Islet precursor cell (in vitro differentiated cells): ENCODE measurements at regions not wholly inside any gene's neighbourhood (a gene's known extent, or its start where the extent isn't known, plus 50 kb on each side); places are given as distances from the start of the nearest gene placed in this dataset.
"Not testable (repeated sequence)": the region's sequence is repeated elsewhere in the genome, so short reads cannot be mapped to it uniquely, and the experiment has no call there.

Experiments
- DNase-seq: peaks from one replicate; pipeline ENCODE4 v3.0.0-alpha.2; 2018

DNA sequence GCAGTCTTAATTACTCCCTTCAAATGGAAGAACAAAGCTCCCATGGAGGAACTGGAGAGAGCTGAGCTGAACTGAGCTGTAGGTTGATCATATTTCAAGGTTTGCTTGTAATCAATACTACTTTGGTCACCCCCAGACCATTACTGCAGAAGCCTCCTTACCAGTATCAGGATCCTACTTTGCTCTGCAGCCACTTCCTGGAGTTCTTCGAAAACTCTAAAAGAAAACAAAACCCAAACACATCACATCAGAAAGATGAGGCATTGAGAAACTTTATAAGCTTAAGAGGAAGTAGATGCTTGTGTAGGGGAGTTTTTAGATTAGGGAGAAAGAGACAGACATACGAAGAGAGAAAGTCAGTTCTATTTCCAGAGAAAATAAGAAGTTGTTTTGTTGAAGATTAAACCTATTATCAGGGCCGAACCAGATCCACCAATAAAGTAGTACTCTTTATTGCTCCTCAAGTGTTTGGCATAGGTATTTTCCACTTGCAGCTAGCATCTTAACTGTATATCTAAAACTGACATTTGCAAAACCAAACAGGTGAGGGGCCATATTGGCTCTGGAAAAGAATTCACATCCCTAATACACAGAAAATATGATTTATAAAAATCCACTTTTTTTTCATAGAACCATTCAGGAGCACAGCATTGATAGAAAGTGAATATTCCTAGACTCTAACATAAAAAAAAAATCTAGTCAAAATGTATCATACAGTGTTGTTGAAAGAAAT, 166.9 kb upstream of the KLF7 start:
- no peak for DNase-seq

DNA sequence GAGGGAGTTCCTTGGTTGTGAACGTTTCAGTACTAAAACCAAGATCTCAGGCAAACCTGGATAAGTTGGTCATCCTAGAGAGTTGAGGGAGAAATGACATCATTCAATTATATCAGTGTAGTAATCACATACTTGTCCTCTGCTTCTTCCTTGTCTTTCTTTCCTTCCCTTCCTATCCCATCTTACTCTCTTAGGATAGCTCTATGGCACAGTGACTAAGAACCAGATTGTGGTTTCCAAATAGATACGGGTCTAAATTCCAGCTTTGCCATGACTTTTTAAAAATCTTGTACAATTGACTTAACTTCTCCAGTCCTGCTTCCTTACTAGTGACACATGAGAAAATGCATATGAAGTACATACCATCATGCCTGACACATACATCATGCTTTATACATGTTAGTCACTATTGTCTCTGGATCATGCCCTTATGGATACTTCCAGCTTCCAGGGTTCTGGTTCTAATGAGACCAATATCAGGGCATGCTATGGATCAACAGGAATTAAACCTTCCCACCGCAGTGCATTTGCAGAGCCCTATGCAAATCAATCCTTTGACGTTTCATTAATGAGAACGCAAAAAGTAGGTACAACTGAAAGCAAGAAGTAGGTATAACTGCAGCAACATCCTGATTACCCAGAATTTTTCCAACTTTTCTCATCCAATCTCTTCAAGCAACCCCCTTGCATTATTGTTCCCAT, 168.0 kb upstream of the KLF7 start:
- DNase-seq = no peak

DNA sequence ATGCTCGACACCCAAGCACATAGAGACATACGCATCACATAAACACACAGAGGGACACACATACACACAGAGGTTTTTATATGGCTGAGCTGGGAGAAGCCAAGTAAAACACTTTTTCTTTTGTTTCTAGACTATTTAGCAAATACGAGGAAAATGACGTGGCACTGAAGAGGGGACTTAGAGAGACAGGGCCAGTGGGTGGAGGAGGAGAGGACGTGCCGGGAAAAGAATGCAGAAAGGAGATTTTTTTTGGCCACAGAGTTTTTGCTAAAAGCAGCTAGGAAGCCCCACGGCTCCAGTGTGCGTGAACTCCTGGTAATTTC, 168.5 kb upstream of the KLF7 start:
- no peak for DNase-seq

DNA sequence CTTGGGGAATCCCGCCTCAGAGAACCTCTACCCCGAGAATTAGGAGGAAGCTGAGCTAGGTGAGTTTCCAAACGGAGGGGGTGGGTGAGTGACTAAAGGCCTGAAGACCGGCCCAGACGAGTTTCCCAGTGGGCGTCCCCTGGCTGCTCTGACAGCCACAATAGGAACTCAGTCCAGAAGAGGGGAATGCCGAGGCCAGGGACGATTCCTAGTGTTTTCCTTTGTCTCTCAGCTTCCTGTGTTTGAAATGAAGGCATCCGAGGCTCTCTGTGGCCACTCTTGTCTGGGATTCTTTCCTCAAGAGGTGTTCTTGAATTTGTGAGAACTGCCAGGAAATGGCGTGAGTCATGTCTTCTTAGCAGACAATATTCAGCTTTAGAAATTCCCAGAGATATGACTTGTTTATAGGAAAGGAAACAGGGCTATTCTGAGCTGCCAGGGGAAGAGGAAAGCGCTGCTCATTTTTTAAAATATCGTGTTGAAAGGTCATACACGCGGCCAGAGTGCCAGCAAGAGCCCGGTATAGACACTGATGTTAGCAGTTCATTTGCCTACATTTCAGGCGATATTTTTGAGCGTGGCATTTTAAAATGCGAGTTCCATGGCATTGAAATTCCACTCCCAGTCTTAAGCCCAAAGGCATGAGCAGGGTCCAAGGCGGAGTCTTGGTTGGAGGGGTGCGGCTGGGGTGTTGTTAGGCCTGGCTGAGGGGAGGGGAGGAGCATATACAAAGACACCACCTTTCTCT, 169.1 kb upstream of the KLF7 start:
- DNase-seq = peak; percentile 97

DNA sequence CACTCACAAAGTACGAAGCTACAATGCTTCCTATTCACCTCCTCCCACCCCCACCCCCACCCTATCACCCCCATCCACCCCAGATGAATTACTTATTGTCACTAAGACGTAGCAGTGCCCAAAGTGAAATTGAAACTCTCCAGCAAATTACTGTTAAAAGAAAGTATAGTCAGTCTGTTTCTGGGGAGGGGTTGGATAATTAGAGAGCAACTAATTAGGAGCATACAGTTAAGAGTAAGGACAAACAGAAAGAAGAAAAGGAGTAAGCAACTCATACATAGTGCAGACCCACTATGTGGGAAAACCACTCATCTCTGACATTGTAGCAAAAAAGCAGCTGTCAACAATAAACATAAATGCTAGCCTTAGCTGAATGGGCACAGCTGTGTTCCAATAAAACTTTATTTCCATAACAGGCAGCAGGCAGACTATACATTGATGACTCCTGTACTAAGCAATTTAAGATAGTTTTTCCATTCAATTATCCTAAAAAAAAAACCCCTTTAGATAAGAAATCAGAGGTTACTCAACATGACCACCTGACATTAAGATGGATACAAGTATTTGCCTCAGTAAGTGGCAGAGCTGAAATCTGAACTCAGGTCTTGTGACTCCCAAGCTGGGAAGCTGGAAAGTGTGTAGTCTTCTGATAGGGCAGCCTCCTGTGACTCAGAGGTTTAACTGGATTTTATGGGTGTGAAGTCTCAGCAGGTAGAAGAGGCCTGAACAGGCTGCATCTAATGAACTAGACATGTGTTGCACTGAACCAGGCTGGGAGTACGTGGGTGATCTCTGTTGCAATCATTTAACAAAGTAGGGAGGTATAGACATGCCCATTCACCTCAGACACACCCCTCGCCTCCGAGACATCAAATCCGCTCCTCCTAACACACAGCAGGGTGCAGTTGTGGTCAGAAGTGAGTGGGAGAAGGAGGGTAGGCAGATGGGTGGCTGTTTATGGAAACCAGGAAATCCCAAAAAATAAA, 171.8 kb upstream of the KLF7 start:
- DNase-seq = peak; percentile 83

DNA sequence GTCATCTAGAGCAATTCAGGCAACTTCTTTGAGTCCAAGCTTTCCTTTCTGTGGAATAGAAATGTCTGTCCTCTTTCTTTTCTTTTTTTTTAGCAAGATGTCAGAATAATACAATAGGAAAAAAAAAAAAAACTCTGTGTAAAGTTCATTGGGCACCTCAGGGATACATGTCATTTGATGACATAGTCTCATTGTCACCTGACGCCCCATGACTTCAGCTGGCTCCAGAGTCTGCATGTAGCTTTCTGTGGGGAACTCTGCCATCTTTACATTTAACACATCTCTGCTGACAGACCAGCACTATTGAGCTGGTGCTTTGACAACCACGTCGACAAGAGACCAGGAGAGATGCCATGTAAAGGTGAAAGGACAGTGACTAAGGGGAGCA, 172.5 kb upstream of the KLF7 start:
- DNase-seq = no peak

DNA sequence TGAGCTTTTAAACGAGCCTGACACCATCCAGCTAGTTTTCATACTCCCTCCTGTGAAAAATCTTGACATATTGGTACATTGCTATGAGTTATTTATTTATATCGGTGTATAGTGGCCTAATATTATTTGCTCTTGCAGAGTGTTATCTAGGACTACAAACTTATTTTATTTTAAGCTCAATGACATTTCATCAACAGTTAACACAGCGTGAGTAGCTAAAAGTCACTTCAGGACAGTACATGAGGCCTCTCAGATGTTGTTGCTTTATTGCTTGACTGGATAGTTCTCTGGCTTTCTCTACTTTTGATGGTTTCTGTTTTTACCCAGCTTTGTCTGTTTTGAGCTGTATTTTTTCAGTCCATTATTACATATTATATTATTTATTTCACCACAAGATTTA, 172.9 kb upstream of the KLF7 start:
- DNase-seq = no peak

DNA sequence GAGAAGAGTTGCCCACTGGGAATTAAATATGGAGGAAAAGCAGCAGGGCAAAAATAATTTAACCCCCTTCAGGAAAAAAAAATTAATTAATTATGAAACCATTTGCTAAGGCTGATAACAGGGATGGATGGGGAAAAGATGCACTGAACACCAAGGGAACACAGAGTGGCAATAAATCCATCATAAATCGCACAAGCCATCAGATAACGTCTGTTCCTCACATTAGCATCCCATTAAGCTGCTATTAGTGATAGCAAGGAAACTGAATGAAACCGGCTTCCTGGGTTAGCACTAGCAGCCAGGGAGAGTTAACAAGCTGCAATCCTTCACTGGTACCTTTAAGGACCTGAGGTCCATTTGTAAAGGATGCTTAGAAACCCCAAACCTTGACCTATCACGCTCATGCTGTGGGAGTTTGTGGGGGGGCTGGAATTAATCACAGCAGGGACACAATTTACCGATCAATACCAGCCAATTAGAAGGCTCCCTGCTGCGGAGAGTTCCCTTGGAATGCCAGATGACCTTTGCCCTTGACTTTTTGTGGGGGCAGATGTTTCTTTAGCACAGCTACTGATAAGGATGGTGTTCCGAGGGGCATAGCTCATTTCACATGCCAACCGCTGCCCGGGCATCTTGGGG, 175.5 kb upstream of the KLF7 start:
- no peak for DNase-seq

DNA sequence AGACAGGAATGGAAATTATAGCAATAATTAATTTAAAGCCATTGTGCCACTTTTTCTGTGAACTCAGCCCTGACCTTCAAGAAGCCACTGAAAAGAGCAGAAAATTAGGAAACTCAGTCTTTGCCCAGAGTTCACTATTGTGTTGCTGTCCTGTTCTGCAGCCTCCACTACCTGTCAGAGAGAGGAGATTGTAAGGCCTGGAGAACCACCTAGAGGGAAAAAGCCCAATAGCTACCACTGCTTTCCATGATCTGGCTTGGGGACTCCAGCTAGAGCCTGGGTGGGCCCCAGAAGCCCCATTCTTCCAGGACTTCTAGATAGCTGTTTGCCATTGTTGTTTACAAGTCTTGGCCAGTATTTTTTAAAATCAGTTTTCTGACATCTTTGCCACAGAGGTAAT, 176.1 kb upstream of the KLF7 start:
- DNase-seq = no peak

DNA sequence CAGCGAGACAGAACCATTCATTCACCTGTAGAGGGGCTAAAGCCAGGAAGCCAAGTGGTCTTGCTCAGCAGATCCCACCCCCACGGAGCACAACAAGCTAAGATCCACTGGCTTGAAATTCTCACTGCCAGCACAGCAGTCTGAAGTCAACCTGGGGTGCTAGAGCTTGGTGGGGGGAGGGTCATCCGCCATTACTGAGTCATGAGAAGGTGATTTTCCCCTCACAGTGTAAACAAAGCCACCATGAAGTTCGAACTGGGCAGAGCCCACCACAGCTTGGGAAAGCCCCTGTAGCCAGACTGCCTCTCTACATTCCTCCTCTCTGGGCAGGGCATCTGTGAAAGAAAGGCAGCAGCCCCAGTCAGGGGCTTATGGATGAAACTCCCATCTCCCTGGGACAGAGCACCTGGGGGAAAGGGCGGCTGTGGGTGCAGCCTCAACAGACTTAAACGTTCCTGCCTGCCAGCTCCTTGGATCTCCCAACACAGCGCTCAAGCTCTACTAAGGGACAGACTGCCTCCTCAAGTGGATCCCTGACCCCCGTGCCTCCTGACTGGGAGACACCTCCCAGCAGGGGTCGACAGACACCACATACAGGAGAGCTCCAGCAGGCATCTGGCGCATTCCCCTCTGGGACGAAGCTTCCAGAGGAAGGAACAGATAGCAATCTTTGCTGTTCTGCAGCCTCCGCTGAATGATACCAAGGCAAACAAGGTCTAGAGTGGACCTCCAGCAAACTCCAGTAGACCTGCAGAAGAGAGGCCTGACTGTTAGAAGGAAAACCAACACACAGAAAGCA, 179.0 kb upstream of the KLF7 start:
- not testable (repeated sequence) for DNase-seq

DNA sequence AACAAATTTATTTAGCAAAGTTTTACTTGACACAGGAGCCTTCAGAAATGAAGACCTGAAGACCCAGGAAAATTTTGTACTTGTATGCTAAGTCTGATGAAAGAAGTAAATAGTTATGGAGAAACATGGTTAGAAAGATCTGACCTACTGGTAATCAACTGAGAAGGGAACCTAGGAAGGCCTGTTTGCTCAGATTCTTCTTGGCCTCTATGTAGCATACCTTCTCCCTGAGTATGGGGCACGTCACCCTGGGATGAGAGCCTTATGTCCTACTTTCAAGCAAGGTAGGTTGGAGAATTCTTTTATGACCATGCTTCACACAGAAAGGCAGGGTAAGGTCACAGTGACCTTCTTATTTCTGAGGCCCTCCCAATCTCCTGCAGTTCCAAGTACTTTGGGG, 178.6 kb upstream of the CREB1 start:
- no peak for DNase-seq

DNA sequence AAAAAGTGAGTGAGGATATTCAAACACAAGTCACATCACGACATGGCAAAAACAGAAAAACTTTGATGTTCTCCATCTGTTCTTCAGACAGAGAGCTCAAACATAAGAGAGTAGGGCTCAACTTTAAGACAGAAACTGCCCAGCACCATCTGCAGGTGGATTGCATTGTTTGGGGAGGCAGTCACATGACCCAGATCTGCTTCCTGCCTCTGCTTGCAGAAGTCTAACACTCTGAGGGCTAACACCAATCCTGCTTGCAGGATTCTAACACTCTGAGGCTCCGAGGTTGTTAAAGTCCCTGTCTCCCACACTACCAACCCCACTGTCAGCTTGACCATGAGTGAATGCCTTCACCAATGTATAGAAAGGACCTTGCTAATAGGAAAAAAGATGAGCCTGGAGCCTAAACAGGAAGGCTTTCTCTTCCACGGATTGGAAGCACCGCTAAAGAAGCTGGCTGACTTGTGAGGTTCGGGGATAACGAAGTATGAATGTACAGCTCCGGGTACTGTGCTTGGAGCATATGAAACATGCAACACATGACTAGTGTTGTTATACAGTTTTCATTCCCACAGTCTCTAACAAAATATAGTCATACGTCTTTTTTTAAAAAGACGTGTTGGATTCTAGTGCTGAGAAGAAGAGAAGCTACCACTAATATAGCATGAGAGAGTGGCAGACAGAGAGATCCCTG, 176.6 kb upstream of the CREB1 start:
- no peak for DNase-seq

DNA sequence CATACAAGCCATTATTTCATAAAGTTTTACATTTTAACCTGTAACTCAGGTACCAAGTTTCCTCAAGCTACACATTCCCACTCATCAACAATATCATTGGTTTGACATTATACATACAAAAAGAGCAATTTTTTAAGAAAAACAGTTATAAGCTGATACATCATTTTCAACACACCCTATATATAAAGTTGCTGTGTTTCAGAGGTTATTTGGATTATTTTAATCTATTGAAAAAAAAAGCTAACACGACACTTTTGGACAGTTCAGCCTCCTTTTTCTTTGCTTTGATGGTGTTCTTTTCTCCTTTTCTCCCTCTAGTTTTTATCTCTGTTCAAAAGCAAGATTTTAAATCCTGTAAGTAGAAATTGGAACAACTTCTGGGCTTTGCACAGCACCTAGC, 175.9 kb upstream of the CREB1 start:
- no peak for DNase-seq

DNA sequence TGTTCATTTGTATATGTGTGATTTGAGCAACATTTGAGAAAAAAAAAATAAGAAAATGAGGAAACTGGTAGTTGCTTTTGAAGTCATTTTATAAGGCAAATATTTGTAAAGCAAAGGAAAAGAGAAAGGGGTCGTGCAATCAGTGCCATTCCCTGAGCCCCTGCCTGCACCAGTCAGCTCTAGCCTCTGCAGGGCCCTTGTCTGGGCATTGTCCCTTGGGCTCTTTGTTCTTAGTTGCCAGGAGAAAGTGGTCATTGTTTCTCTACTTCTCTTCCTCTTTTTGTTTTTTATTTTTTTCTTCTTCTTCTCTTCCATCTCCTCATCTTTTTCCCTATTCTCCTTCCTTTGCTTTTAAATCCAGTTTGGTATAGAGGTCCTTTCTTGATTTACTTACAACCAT, 175.3 kb upstream of the CREB1 start:
- DNase-seq = no peak

DNA sequence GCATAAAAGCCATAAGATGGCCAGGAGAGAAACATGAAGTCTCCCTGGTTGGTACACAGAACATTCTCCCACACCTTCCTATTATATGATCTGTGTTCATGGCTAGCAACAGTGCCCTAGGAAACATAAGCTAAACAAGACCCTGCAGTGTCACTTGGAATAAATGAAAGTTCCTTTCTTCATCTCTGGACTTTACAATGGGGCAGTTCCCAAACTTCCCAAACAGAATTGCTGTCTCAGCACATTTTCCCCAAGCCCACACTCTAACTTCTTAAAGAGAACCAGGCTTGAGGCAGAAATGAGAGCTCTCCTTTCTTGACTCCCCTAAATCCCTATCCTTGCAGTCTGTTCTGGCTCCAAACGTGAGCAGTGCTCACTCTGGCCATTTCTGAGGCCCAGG, 173.2 kb upstream of the CREB1 start:
- no peak for DNase-seq

DNA sequence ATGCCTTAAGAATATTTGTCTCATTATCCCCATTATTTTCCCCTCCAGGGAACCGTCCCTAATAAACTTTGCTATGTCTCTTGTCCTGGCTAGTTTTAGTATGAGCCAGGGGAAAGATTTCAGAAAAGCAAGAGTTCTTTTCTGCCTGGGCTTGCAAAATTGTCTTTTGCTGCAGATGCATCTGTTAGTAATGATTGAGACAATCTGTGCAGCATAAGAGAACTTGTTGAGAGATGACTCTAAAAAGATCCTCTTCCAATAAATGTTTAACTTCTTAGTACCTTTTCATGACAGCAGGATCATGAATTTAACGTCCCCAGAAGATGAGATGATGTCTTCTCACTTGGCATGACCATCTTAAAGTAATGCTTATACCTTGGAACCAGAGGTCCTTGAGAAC, 172.5 kb upstream of the CREB1 start:
- DNase-seq = no peak

DNA sequence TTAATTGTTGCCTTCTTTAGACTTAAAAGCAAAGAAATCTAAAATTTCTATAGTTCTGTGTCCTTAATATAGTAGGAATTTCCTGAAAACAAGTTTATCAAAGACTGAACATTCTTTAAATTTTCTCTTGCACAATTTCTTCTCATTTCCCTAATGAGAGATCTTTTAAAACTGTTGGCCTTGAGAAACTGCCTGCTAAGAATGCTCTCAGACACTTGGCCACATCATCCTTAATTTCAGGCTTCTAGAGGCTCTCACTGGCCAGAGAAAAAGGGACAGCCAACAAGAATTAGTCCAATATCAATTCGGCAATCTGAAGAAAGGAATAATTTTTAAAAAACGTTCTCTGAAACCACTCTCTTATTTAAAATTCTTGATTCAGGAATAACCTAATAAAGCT, 167.0 kb upstream of the CREB1 start:
- DNase-seq = no peak

DNA sequence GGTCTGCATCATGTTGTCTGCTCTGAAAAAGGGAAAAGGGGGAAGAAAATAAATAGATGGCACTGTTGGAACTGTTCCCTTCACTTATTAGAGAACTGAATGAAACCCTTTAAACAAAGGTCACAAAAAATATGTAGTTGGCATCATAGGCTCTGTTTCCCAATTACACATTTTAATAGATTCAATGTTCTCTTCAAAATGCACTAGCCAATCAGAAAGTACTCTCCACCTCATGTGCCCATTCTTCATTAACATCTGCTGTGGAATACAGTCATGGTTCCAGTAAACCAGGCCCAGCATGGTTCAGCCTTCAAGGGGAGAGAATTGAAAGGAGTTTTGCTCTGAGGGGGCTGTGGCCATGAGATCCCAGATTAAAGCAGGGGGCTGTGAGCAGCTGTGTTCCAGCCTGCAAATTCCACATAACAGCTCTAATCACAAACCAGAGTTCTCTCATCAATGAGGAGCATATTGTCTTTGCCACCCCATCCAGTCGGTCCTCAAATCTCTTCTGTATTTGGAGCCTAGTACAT, 165.9 kb upstream of the CREB1 start:
- no peak for DNase-seq

DNA sequence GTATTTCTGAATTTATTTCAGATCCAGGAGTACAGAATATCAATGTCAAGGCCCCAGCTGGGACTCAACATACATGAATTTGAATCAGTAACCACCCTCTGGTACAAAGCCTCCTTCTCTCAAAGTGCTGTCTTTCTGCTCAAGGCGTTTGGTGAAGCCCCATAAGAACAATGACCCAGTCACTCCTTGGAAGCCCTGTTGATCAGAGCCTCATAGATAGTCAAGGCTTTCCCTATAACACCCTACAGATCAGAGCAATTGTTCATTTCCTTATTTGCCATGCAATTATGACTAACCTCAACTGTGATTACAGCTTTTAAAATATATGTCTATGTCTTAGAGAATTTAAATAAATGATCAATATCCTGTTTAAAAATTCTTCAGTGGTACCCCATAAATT, 159.1 kb upstream of the CREB1 start:
- DNase-seq = no peak

DNA sequence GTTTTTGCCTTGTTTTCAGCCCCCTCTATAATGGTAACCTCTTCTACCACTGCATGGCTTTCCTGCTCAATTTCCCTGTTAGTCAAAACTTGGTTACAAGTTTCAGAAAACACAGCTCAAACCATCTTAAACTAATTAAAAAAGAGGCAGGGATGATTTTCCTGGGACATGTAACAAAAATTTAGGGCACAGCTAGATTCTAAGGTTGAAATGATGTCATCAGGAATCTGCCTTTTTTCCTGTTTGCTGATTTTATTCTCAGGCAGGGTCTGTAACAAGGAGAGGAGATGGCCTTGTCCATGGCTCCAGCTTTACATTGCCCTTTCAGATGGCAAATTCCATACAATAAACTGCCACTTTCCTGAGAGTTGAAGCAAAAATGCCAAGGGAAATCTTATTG, 157.9 kb upstream of the CREB1 start:
- DNase-seq = no peak

DNA sequence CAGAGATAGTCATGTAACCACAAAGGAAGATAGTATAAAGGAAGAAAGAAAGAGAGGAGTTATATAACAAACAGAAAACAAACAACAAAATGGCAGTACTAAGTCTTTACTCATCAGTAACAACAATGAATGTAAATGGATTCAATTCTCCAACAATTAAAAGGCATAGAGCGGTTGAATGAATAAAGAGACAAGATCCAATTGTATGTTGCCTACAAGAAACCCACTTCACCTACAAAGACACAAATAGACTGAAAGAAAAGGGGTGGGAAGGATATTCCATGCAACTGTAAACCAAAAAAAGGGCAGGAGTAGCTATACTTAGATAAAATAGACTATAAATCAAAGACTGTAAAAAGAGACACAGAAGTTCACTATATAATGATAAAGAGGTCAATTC, 157.3 kb upstream of the CREB1 start:
- DNase-seq = no peak
